Calu3 (cell line): ENCODE measurements at regions not wholly inside any gene's neighbourhood (a gene's known extent, or its start where the extent isn't known, plus 50 kb on each side); places are given as distances from the start of the nearest gene placed in this dataset.

Experiments used
- BruUV-seq: library from RNA; stranded (reverse); fragments of 400-500 nt; replicated peaks from 2 replicates; lab custom pipeline; 2021; lab: Mats Ljungman, UMichigan
- CTCF ChIA-PET: fragments of 300-600 bp; sonication (Branson Sonifier 250); formaldehyde crosslinking; loops from one replicate; lab custom pipeline; 2022; ENCODE audit warnings: antibody characterized with exemption; lab: Charles Lee
- DNase-seq: peaks from one replicate; pipeline ENCODE4 v3.0.0; 2022
- H3K27ac Mint-ChIP-seq: one replicate; pipeline ENCODE4 v1.8.0; 2022; ENCODE audit warnings: mixed read lengths; ENCODE audit not compliant: unreplicated experiment
- H3K27me3 Mint-ChIP-seq: one replicate; pipeline ENCODE4 v1.8.0; 2022; ENCODE audit warnings: mixed read lengths; ENCODE audit not compliant: unreplicated experiment
- H3K36me3 Mint-ChIP-seq: one replicate; pipeline ENCODE4 v1.8.0; 2022; ENCODE audit warnings: mild to moderate bottlenecking, moderate library complexity, mixed read lengths; ENCODE audit not compliant: insufficient read depth, unreplicated experiment
- H3K4me1 Mint-ChIP-seq: one replicate; pipeline ENCODE4 v1.8.0; 2022; ENCODE audit warnings: mild to moderate bottlenecking, low read depth, mixed read lengths; ENCODE audit not compliant: unreplicated experiment
- H3K4me3 Mint-ChIP-seq: one replicate; pipeline ENCODE4 v1.8.0; 2022; ENCODE audit warnings: mild to moderate bottlenecking, low read depth, moderate library complexity, mixed read lengths; ENCODE audit not compliant: unreplicated experiment
- H3K9me3 Mint-ChIP-seq: one replicate; pipeline ENCODE4 v1.8.0; 2022; ENCODE audit warnings: low read depth, mixed read lengths; ENCODE audit not compliant: unreplicated experiment
- CTCF ChIP-seq: fragments of 200-600 bp; IDR thresholded peaks from one replicate; pipeline ENCODE4 v1.8.0; 2022; ENCODE audit warnings: antibody characterized with exemption; ENCODE audit not compliant: unreplicated experiment
- intact Hi-C: fragments of 100-400 bp; cut with micrococcal nuclease; formaldehyde crosslinking; loops from one replicate; pipeline ENCODE4 v1.10.0; 2022; ENCODE audit not compliant: unreplicated experiment

- CTCF ChIA-PET = no interaction called here
- Mint-ChIP-seq H3K27me3 (no peaks in the 10 kb centered on the region), H3K4me1 (peaks cover 55% of the 10 kb centered on the region), H3K9me3 (no peaks in the 10 kb centered on the region), H3K4me3 (no peak overlapping the region), H3K27ac (no peak overlapping the region), H3K36me3 (peaks cover 54% of the 10 kb centered on the region)
- no TSS peak for BruUV-seq
- DNase-seq = no peak
- no peak for TF ChIP-seq CTCF
- intact Hi-C loops = no loop called here
These were observed 211.7 kb downstream of the SEC14L1 start for GRCh38 chr17:77352441-77352840.

GRCh38 chr17:77352996-77353395 is 212.2 kb downstream of the SEC14L1 start:
- H3K27me3 Mint-ChIP-seq = no peaks in the 10 kb centered on the region
- intact Hi-C loops = no loop called here
- TF ChIP-seq CTCF = no peak
- peak overlapping the region; percentile 80 for H3K27ac Mint-ChIP-seq
- CTCF ChIA-PET = no interaction called here
- no peaks in the 10 kb centered on the region for H3K9me3 Mint-ChIP-seq
- H3K4me1 Mint-ChIP-seq = peaks cover 58% of the 10 kb centered on the region
- no TSS peak for BruUV-seq
- H3K36me3 Mint-ChIP-seq = peaks cover 60% of the 10 kb centered on the region
- H3K4me3 Mint-ChIP-seq = no peak overlapping the region
- DNase-seq = no peak

GRCh38 chr17:77353684-77354419 is 213.1 kb downstream of the SEC14L1 start:
- Mint-ChIP-seq H3K4me3 (no peak overlapping the region), H3K4me1 (peaks cover 58% of the 10 kb centered on the region), H3K27ac (no peak overlapping the region), H3K36me3 (peaks cover 62% of the 10 kb centered on the region), H3K9me3 (no peaks in the 10 kb centered on the region), H3K27me3 (no peaks in the 10 kb centered on the region)
- BruUV-seq = no TSS peak
- intact Hi-C loops = no loop called here
- no peak for DNase-seq
- CTCF ChIA-PET = interaction anchor here (1.0 kb wide), 1 partner anchor 23 kb away, joined by 3 read pairs; no protein-coding TSS in a partner anchor
- no peak for TF ChIP-seq CTCF

DNA sequence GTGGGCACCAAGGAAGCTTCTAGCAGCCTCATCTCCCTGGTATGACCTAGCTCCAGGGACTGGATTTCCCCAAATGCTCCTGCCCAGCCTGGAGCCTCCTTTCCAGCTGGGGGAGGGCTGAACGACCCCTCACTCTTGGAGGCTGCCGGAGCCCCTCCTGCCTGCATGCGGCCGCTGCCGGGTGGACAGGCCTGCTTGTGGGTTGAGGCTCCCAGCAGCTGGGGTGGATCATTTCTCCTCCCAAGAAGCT is 213.6 kb downstream of the SEC14L1 start:
- no TSS peak for BruUV-seq
- no peak for TF ChIP-seq CTCF
- no peak overlapping the region for H3K27ac Mint-ChIP-seq
- no peak for DNase-seq
- H3K9me3 Mint-ChIP-seq = no peaks in the 10 kb centered on the region
- peaks cover 64% of the 10 kb centered on the region for H3K36me3 Mint-ChIP-seq
- peaks cover 58% of the 10 kb centered on the region for H3K4me1 Mint-ChIP-seq
- no peak overlapping the region for H3K4me3 Mint-ChIP-seq
- H3K27me3 Mint-ChIP-seq = no peaks in the 10 kb centered on the region
- intact Hi-C loops = no loop called here
- CTCF ChIA-PET = interaction anchor here (1.0 kb wide), 1 partner anchor 23 kb away, joined by 3 read pairs; no protein-coding TSS in a partner anchor
